ENCODE measurements at regions not wholly inside any gene's neighbourhood (a gene's known extent, or its start where the extent isn't known, plus 50 kb on each side); places are given as distances from the start of the nearest gene placed in this dataset.
A peak's percentile ranks its signal among the peaks of the same experiment; 100 is the strongest.
"Not testable (repeated sequence)": the region's sequence is repeated elsewhere in the genome, so short reads cannot be mapped to it uniquely, and the experiment has no call there.

DNA sequence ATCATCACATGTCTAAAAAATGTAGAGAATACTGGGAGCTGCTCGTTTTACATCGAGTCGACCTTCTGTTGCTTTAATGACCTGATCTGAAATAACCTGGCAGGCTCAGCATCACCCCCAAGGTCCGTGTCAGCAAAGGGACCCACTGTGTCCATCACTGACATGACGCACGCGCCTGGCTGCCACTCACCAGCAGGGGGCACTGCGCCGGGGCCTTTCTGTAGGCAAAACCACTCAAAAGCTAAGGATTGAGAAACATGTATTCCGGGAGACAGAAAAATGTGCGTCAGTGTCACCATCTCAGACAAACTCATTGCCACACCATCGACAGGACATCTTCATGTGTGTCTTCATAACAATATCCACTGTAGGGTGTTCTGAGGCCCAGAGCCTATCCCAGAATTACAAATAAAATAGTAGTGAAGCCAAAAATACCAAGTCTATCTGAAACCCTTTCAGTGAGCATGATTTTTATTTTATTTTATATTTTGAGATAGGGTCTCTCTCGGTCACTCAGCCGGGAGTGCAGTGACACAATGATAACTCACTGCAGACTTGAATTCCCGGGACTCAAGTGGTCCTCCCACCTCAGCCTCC, 130.3 kb upstream of the LSM14A start:
- peak; percentile 82 for DNase-seq

GRCh38 chr19:34044021-34044420, 128.3 kb upstream of the LSM14A start:
- DNase-seq, result no peak

DNA sequence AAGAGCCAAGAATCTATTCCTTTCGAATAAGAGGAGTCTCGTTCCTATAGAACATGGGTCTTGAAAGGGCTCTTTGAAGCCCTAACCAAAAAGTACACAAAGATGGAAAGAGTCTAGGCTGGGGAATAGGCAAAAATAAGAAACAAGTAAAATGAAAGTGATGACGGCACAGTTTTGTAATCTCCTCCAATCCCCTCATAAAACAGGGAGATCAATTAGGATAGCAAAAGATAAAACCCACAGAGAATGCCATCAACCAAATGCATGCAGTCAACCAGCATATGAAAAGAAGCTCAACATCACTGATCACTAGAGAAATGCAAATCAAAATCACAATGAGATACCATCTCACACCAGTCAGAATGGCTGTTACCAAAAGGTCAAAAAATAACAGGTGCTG, 122.4 kb upstream of the LSM14A start:
- DNase-seq, result no peak

- DNase-seq, result not testable (repeated sequence)
These were observed 121.9 kb upstream of the LSM14A start for GRCh38 chr19:34050430-34050829.

DNA sequence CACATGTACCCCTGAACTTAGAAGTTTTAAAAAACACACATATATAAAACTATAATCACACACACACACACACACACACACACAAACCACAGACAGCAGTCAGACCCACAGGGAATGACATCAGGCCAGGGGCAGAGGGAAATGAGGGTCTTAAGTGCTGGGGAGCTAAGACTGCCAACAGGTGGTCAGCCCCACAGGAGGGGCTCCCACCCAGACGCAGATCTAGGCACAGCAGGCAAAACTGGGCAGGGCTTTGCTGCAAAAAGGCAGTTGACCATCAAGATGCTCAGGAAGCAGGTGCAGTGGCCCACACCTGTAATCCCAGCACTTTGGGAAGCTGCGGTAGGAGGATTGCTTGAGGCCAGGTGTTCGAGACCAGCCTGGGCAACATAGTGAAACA, 121.0 kb upstream of the LSM14A start:
- DNase-seq, result no peak

DNA sequence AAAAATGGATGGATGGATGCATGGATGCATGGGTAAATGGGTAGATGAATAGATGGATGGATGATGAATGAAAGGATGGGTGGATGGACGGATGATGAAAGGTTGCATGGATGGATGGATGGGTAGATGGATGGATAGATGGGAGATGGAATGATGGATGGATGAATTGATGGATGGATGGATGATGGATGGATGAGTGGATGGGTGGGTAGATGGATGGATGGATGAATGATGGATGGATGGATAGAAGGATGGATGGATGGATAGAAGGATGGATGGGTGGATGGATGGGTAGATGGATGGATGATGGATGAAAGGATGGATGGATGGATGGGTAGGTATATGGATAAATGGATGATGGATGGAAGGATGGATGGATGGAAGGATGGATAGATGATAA, 115.1 kb upstream of the LSM14A start:
- no peak for DNase-seq

- no peak for DNase-seq
These were observed 106.2 kb upstream of the LSM14A start for GRCh38 chr19:34066007-34066643.

- no peak for DNase-seq
These were observed 104.4 kb upstream of the LSM14A start for GRCh38 chr19:34067861-34068271.

- DNase-seq, result no peak
These were observed 96.6 kb upstream of the LSM14A start for GRCh38 chr19:34075661-34076091.

DNA sequence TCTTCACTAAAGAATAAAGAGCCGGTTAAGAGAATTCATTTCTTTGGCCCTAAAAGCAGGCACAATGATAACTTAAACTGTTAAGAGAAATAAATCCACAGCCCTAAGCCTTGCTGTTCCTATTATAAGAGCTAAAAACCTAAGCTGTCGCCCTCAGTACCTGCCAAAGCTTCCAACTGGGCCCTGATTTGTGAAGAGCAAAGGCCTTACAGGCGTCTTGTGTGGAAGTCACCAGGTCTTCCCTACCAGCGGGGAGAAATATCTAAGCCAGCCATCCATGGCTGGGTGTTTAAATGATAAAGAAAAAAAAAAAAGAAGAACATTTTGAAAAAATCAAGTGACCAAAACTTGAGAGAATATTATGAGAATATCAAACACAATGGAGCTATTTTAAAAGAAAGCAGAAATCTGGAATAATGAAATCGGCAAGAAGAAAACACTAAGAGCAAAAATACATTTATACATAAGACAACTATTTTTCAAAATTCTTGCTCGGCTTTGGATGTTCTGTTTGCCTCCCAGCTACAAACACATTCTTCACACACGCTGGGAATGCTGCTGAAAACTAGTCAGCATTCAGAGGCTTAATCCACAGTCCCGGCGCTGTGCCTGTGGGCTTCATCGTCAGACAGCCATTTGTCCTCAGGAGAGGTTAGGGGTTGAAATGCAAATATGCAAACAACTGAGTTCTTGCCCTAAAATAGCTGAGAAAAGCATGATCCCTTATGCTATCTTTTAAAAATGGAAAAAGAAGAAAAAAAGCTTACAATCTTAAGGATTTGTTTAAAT, 89.8 kb upstream of the LSM14A start:
- no peak for DNase-seq

- no peak for DNase-seq
These were observed 87.7 kb upstream of the LSM14A start for GRCh38 chr19:34084396-34085145.

DNA sequence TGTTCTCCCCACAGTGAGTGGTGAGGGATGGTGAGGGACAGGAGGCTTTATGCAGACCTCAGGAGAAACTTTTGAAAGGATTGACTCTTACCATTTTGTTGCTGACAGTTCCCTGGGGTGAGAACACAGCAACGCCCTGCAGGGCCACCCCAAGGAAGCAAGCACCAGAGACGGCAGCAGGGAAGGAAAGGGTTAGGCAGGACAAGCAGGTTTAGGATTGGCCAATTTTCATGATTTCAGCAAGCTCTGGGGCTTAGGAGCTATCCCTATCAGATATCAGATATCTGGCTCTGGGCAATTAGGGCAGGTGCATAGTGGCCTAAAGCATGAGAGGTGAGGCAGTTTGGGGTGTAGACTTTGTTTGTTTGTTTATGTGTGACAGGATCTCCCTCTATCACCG, 87.0 kb upstream of the LSM14A start:
- no peak for DNase-seq

- DNase-seq, result no peak
These were observed 84.0 kb upstream of the LSM14A start for GRCh38 chr19:34088292-34088691.

DNA sequence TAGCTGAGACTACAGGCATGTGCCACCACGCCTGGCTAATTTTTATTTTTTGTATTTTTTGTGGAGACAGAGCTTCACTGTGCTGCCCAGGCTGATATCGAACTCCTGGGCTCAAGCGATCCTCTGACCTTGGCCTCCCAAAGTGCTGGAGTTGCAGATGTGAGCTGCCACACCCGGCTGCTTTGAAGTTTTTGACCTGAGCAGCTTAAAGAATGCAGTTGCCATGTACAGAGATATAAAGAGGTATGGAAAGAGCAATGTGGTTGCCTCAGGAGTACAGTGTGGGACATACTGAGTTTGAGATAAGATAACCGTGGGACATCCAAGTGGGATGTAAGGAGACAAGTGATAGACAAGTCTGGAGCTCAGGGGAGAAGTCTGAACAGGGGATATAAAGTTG, 82.7 kb upstream of the LSM14A start:
- DNase-seq, result no peak

DNA sequence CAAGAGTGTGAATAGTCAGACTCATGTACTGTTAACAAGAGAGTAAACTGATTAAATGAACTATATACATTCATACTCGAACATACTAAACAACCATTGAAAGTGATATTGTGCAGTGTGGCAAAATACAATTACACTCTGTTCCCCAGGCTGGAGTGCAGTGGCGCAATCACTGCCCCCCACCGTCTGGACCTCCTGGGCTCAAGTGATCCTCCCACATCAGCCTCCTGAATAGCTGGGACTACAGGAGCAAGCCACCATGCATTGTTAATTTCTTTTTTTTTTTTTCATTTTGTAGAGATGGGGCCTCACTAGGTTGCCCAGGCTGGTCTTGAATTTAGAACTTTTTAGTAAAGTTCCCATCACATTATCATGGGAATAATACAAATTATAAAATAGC, 77.3 kb upstream of the LSM14A start:
- DNase-seq, result no peak

GRCh38 chr19:34095411-34095810, 76.9 kb upstream of the LSM14A start:
- not testable (repeated sequence) for DNase-seq

GRCh38 chr19:34096020-34096915, 76.0 kb upstream of the LSM14A start:
- no peak for DNase-seq

DNA sequence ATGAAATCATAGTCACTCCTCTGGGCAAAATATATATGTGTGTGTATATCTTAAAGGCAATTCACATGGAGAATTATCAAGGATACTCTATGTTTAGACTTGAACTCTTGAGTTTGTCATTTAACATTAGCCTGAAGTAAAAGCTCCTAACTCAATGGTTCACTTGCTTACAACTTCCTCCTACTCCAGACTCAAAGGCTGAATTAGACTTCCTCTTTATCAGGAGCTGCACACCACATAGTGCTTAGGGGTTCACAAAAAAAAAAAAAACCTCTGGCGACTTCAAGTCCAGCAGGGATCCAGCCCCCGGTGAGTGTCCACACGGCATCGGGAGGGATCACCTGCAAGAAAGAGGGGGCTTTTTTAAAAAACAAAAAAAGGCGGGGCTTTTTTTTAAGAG, 68.2 kb upstream of the LSM14A start:
- no peak for DNase-seq

GRCh38 chr19:34104557-34104956, 67.7 kb upstream of the LSM14A start:
- DNase-seq, result no peak

- DNase-seq, result no peak
These were observed 62.7 kb upstream of the LSM14A start for GRCh38 chr19:34109596-34109995.

DNA sequence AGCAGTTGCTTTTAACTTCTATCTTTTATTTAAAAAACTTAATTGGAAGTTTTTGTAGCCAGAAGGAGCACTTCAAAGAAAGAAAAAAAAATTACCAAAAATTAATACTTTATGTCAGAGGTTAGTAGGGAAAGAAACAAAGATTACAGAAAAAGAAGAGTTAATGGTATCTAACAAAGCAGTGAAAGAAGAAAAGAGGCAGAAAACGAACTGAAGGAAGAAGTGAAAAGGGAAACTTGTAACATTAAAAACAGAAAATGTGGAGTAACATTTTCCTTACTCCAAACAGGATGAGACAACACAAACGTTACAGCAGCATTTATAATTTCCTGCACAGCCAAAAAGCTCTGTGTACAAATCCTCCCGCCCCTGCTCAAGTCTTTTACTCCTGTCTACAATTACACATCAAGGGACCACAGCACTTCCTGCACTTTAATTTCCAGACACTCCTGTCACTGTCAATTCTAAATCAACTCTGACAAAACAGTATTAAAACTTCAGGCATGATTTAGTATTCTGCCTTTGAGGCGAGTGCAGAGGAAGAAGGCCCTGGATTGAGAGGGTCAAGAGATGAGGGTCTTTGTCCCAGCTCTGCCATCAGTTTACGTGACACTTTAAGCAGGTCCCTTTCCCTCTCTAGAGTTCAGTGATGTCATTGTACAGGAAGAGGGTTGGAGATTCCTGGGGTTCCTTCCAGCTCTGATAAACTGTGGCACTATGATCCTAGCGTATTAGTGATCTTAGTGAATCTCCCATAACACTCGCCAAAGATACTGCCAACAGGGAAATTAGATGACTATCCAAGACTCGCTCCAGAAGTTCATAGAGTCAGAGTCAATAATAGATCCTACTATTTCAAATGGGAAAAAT, 53.2 kb upstream of the LSM14A start:
- no peak for DNase-seq
